SK-N-SH (cell line): ENCODE measurements at regions not wholly inside any gene's neighbourhood (a gene's known extent, or its start where the extent isn't known, plus 50 kb on each side); places are given as distances from the start of the nearest gene placed in this dataset.

Source experiments
- CTCF ChIA-PET: fragments of 300-600, 350-600 bp; formaldehyde crosslinking; extraction: SDS; loops from one replicate; lab custom pipeline; 2021; lab: Yijun Ruan, JAX
- POLR2A ChIA-PET: fragments of 350-600 bp; sonication (Branson Sonifier 250); formaldehyde crosslinking; extraction: SDS; loops from one replicate; lab custom pipeline; 2020; ENCODE audit warnings: antibody characterized with exemption, inconsistent platforms; lab: Yijun Ruan, JAX
- DNase-seq: peaks from one replicate; pipeline ENCODE4 v3.0.0; 2012
- H2AFZ ChIP-seq: fragments of 200-600 bp; sonication (generic); 2 replicates; pipeline ENCODE4 v1.8.1; 2016; ENCODE audit warnings: antibody characterized with exemption, mild to moderate bottlenecking, low read depth
- H3F3A ChIP-seq: fragments of 200-600 bp; sonication (generic); replicated peaks from 2 replicates; pipeline ENCODE3; 2016; ENCODE audit warnings: antibody characterized with exemption, mild to moderate bottlenecking; ENCODE audit not compliant: insufficient read depth
- H3K27ac ChIP-seq, 2 experiments: fragments of 200-500 bp in 1 of 2; fragments of 200-600 bp in 1 of 2; sonication (Bioruptor generic) in 1 of 2; sonication (generic), shearing (Covaris generic) in 1 of 2; 2 replicates each; pipeline versions ENCODE4 v1.5.1 to v1.6.1; 2014 to 2016; ENCODE audit warnings: low read depth in 2 of 2, inconsistent platforms in 1 of 2, low read length in 1 of 2, mild to moderate bottlenecking in 1 of 2, mixed read lengths in 1 of 2
- H3K27me3 ChIP-seq: fragments of 200-600 bp; sonication (generic), shearing (Covaris generic); 2 replicates; pipeline ENCODE4 v1.6.1; 2016; ENCODE audit warnings: mixed run types; ENCODE audit not compliant: insufficient read depth
- H3K36me3 ChIP-seq, 2 experiments: fragments of 200-500 bp in 1 of 2; fragments of 200-600 bp in 1 of 2; sonication (Bioruptor generic) in 1 of 2; sonication (generic) in 1 of 2; replicated peaks in 1 of 2; 2 replicates each; pipeline versions ENCODE3 to v1.5.1; 2014 to 2016; ENCODE audit warnings: low read length in 1 of 2, mild to moderate bottlenecking in 1 of 2; ENCODE audit not compliant: insufficient read depth in 2 of 2, control insufficient read depth in 1 of 2
- H3K4me1 ChIP-seq, 2 experiments: fragments of 200-500 bp in 1 of 2; fragments of 200-600 bp in 1 of 2; sonication (Bioruptor generic) in 1 of 2; sonication (generic), shearing (Covaris generic) in 1 of 2; 2 replicates each; pipeline versions ENCODE4 v1.5.1 to v1.6.1; 2014 to 2016; ENCODE audit warnings: low read depth in 1 of 2, low read length in 1 of 2, mixed run types in 1 of 2; ENCODE audit not compliant: insufficient read depth in 2 of 2, control insufficient read depth in 1 of 2
- H3K4me2 ChIP-seq: fragments of 200-600 bp; sonication (generic), shearing (Covaris generic); 2 replicates; pipeline ENCODE4 v1.6.1; 2017; ENCODE audit warnings: mixed run types
- H3K4me3 ChIP-seq, 2 experiments: fragments of 200-500 bp in 1 of 2; fragments of 200-600 bp in 1 of 2; sonication (Bioruptor generic) in 1 of 2; sonication (generic), shearing (Covaris generic) in 1 of 2; 2 replicates each; pipeline versions ENCODE4 v1.5.1 to v1.8.1; 2014 to 2016; ENCODE audit warnings: low read depth in 2 of 2, inconsistent platforms in 1 of 2, low read length in 1 of 2, mild to moderate bottlenecking in 1 of 2, mixed read lengths in 1 of 2, moderate library complexity in 1 of 2
- H3K79me2 ChIP-seq: fragments of 200-600 bp; sonication (generic); 2 replicates; pipeline ENCODE4 v1.8.1; 2017; ENCODE audit warnings: mild to moderate bottlenecking; ENCODE audit not compliant: insufficient read depth
- H3K9ac ChIP-seq: fragments of 200-600 bp; sonication (generic); 2 replicates; pipeline ENCODE4 v1.6.1; 2017; ENCODE audit warnings: mixed run types
- H3K9me2 ChIP-seq: fragments of 200-600 bp; sonication (generic); 2 replicates; pipeline ENCODE4 v1.6.1; 2017; ENCODE audit warnings: mixed run types
- H3K9me3 ChIP-seq: fragments of 200-600 bp; sonication (generic); 2 replicates; pipeline ENCODE4 v1.6.1; 2017; ENCODE audit warnings: mixed run types, mild to moderate bottlenecking, moderate library complexity
- H4K20me1 ChIP-seq: fragments of 200-600 bp; sonication (generic); 2 replicates; pipeline ENCODE4 v1.6.1; 2017; ENCODE audit warnings: mild to moderate bottlenecking, mixed run types; ENCODE audit not compliant: insufficient read depth
- ELF1 ChIP-seq: IDR thresholded peaks from 2 replicates; pipeline ENCODE4 v1.4.0; 2012
- EP300 ChIP-seq, 2 experiments: IDR thresholded peaks; 2 replicates each; pipeline versions ENCODE4 v1.4.0 to v1.6.1; 2012; ENCODE audit warnings: borderline replicate concordance in 1 of 2, low read depth in 1 of 2, low read length in 1 of 2
- EZH2phosphoT487 ChIP-seq: fragments of 200-600 bp; sonication (generic); IDR thresholded peaks from 2 replicates; pipeline ENCODE4 v1.6.1; 2017; ENCODE audit warnings: low read depth, mixed run types, mild to moderate bottlenecking, antibody characterized with exemption, moderate library complexity, borderline replicate concordance
- FOXM1 ChIP-seq: IDR thresholded peaks from 2 replicates; pipeline ENCODE4 v1.4.0; 2012; ENCODE audit warnings: low read depth, mild to moderate bottlenecking
- GATA2 ChIP-seq: sonication (generic); formaldehyde crosslinking; IDR thresholded peaks from 2 replicates; pipeline ENCODE4 v1.5.0; 2020; ENCODE audit warnings: mild to moderate bottlenecking, missing genetic modification reagents
- IRF3 ChIP-seq: fragments of 150-350 bp; IDR thresholded peaks from 2 replicates; pipeline ENCODE4 v1.6.1; 2016; ENCODE audit warnings: mild to moderate bottlenecking, low read depth, low read length
- JUND ChIP-seq: IDR thresholded peaks from 2 replicates; pipeline ENCODE4 v1.4.0; 2012
- MAX ChIP-seq: IDR thresholded peaks from 2 replicates; pipeline ENCODE4 v1.4.0; 2012; ENCODE audit warnings: low read depth
- NFIC ChIP-seq: IDR thresholded peaks from 2 replicates; pipeline ENCODE4 v1.4.0; 2012; ENCODE audit warnings: borderline replicate concordance
- NRF1 ChIP-seq: IDR thresholded peaks from 2 replicates; pipeline ENCODE4 v1.6.1; 2012; ENCODE audit warnings: low read depth, mild to moderate bottlenecking, low read length
- RCOR1 ChIP-seq: fragments of 150-350 bp; IDR thresholded peaks from 2 replicates; pipeline ENCODE4 v1.6.1; 2017; ENCODE audit warnings: antibody characterized with exemption, low read length
- REST ChIP-seq: IDR thresholded peaks from 2 replicates; pipeline ENCODE4 v1.6.1; 2012; ENCODE audit warnings: mild to moderate bottlenecking, low read depth, low read length, moderate library complexity
- RXRA ChIP-seq: IDR thresholded peaks from 2 replicates; pipeline ENCODE4 v1.4.0; 2012; ENCODE audit warnings: low read depth, mild to moderate bottlenecking, borderline replicate concordance
- TCF12 ChIP-seq: IDR thresholded peaks from 2 replicates; pipeline ENCODE4 v1.4.0; 2012
- TEAD4 ChIP-seq: IDR thresholded peaks from 2 replicates; pipeline ENCODE4 v1.4.0; 2012; ENCODE audit warnings: mild to moderate bottlenecking, borderline replicate concordance; ENCODE audit not compliant: insufficient read depth
- ZBTB33 ChIP-seq: IDR thresholded peaks from 2 replicates; pipeline ENCODE4 v1.4.0; 2012; ENCODE audit warnings: low read depth, borderline replicate concordance
- WGBS: methylation state at CpG from one replicate; pipeline ENCODE4 v1.1.6; 2017; ENCODE audit warnings: low lambda C conversion rate; 5-methylcytosine and 5-hydroxymethylcytosine counted together

- ChIA-PET CTCF (interaction anchor here (0.6 to 1.1 kb wide), 2 partner anchors 12 to 31 kb away, joined by 3 read pairs; no protein-coding TSS in a partner anchor), POLR2A (no interaction called here)
- TF ChIP-seq RXRA (no peak), FOXM1 (no peak), GATA2 (CRISPR knock-in tag) (no peak), RCOR1 (no peak), MAX (no peak), ELF1 (no peak), EP300 (IDR thresholded peaks at IDR 0.05; ENCODE audit: borderline replicate concordance in 1 of 2, low read depth in 1 of 2, low read length in 1 of 2) (no peak), IRF3 (no peak), REST (no peak), EZH2phosphoT487 (no peak), NFIC (no peak), NRF1 (no peak), ZBTB33 (no peak), TEAD4 (no peak), JUND (no peak), TCF12 (no peak)
- Histone ChIP-seq H2AFZ (no peak overlapping the region), H4K20me1 (no peaks in the 10 kb centered on the region), H3K9me3 (no peaks in the 10 kb centered on the region), H3K79me2 (no peaks in the 10 kb centered on the region), H3K4me2 (no peak overlapping the region), H3K36me3 (no peaks in the 10 kb centered on the region), H3K9ac (no peak overlapping the region), H3F3A (no peaks in the 10 kb centered on the region), H3K27ac (peak overlapping the region in 1 of 2 experiments; percentile 71; a peak in 2 of 4 replicates), H3K27me3 (no peaks in the 10 kb centered on the region), H3K4me3 (no peak overlapping the region), H3K9me2 (no peaks in the 10 kb centered on the region), H3K4me1 (peaks cover 3 to 4% of the 10 kb centered on the region in 2 experiments; a peak in 3 of 4 replicates)
- DNase-seq, result no peak
- 91% methylated on average over 3 of the region's 3 CpGs for WGBS
Observed at GRCh38 chr4:174037631-174038030, 245.8 kb downstream of the FBXO8 start.
